ENCODE measurements at regions not wholly inside any gene's neighbourhood (a gene's known extent, or its start where the extent isn't known, plus 50 kb on each side); places are given as distances from the start of the nearest gene placed in this dataset.

DNA sequence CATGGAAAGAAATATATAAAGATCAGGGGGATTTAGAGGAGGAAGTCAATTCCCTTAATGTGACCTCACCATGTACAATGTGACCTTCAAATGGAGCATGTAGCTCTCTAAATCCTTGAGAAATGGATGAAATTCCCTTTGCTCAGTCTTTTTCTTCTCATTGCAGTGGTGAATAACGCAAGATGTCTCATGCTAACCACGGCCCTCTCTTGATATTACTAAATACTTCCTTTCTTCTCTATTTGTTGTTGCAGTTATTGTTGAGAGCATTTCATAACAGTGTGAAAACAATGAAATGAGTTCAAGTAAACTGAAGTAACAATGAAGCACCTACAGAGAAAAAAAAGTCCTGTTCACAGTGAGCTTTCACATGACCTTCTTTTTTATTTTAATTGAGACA, 55.6 kb downstream of the ZNF281 start:
- DNase-seq (peak; percentile 17 to 25), ATAC-seq (replicated peaks in 1 of 2) (peak; percentile 91 to 93)
- Mint-ChIP-seq H3K27me3 (ENCODE audit: low read depth) (no peaks in the 10 kb centered on the region), H3K4me3 (peak overlapping the region in 1 of 2 donors; percentile 24), H3K27ac (peak overlapping the region; percentile 2), H3K36me3 (ENCODE audit: insufficient read depth in 2 of 2) (no peaks in the 10 kb centered on the region), H3K9me3 (no peaks in the 10 kb centered on the region), H3K4me1 (ENCODE audit: low read depth) (peaks cover 38% of the 10 kb centered on the region)

DNA sequence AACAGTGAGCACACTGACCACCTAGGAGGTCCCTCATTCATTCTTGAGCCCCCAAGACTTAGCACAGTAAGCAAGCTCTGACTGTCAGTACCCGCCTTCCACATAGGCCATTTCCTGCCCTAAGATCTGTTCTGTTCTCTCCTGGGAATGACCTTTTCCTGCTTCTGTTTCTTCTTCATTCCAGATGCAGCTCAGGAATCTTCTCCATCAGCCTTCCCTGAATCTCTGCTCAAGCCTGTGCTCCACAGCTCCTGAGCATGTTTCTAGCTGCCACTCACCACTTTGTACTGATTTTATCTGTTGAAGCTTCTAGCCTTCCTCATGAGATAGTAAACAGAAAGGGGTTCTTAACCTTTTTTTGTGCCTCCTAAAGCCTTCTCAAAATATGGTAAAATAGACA, 56.6 kb downstream of the ZNF281 start:
- no peak for ATAC-seq (replicated peaks in 1 of 2)
- peak overlapping the region in 1 of 2 donors; percentile 17 for H3K4me3 Mint-ChIP-seq
- peaks cover 38% of the 10 kb centered on the region for H3K4me1 Mint-ChIP-seq (ENCODE audit: low read depth)
- no peaks in the 10 kb centered on the region for H3K9me3 Mint-ChIP-seq
- peak overlapping the region; percentile 83 for H3K27ac Mint-ChIP-seq
- H3K36me3 Mint-ChIP-seq (ENCODE audit: insufficient read depth in 2 of 2), result no peaks in the 10 kb centered on the region
- H3K27me3 Mint-ChIP-seq (ENCODE audit: low read depth), result no peaks in the 10 kb centered on the region
- DNase-seq, result no peak

DNA sequence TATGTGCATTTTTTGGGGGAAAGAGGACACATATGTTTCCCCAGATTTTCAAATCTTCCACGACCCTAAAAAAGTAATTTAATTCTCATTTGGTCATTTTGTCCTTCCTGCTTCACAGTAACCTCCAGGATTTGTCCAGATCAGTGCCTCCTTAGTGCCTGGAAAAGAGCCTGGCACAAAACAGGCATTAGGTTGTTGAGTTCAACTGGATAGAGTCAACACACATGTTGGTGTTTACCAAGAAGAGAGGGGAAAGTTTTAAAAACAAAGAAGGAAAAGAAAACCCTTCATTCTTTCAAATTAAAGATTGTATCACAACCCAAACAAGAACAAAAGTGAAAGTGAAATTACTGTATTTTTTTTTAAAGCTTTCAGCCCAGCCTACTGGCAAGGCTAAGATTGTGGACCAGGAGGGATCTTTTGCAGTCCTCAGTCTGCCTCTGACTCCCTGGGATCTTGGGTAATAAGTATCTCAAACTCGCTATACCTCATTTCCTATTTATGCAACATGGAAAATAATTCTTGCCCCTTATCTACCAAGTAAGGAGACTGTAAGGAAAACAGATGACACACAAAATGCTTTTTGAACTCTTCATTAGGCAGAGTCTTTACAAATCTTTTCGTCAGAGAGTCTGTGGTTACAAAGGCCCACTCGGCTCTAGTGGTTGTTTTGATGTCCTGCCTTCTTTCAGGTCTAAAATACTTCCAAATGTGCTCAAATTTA, 57.8 kb downstream of the ZNF281 start:
- ATAC-seq (replicated peaks in 1 of 2), result peak; percentile 54 to 55

DNA sequence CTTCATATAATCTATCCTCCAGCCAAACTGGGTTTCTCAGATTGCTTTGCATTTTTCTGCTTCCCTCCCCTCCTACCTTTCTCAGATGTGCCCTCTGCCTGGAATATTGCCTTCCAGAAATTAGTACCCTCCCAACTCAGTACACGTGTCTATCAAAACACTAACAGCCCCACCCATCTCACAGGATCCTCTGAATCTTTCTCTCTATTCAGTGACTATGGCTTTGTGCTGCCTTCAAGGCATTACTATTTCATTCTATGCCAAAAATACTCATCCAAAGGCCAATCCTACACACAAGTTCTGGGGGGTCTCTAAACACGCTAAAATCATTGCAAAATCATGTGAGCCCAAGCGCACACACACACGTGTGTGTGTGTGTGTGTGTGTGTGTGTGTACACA, 58.4 kb downstream of the ZNF281 start:
- Mint-ChIP-seq H3K36me3 (ENCODE audit: insufficient read depth in 2 of 2) (no peaks in the 10 kb centered on the region), H3K4me3 (peak overlapping the region; percentile 60 to 73), H3K9me3 (no peaks in the 10 kb centered on the region), H3K27me3 (ENCODE audit: low read depth) (no peaks in the 10 kb centered on the region), H3K27ac (no peak overlapping the region), H3K4me1 (ENCODE audit: low read depth) (peaks cover 38% of the 10 kb centered on the region)
- DNase-seq, result no peak
- no peak for ATAC-seq (replicated peaks in 1 of 2)

More for the DNA sequence above, 57.8 kb downstream of the ZNF281 start:
- Mint-ChIP-seq H3K27me3 (ENCODE audit: low read depth) (no peaks in the 10 kb centered on the region), H3K36me3 (ENCODE audit: insufficient read depth in 2 of 2) (no peaks in the 10 kb centered on the region), H3K4me3 (peak overlapping the region; percentile 60 to 73), H3K9me3 (no peaks in the 10 kb centered on the region), H3K27ac (peak overlapping the region; percentile 43), H3K4me1 (ENCODE audit: low read depth) (peaks cover 38% of the 10 kb centered on the region)
- DNase-seq, result peak in 1 of 2 donors; percentile 9

- H3K36me3 Mint-ChIP-seq (ENCODE audit: insufficient read depth in 2 of 2), result no peaks in the 10 kb centered on the region
- no peaks in the 10 kb centered on the region for H3K27me3 Mint-ChIP-seq (ENCODE audit: low read depth)
- H3K9me3 Mint-ChIP-seq, result no peaks in the 10 kb centered on the region
- H3K27ac Mint-ChIP-seq, result no peak overlapping the region
- ATAC-seq (replicated peaks in 1 of 2) (no peak), DNase-seq (no peak)
- peaks cover 13% of the 10 kb centered on the region for H3K4me1 Mint-ChIP-seq (ENCODE audit: low read depth)
- no peak overlapping the region for H3K4me3 Mint-ChIP-seq
These were observed 63.1 kb downstream of the ZNF281 start for GRCh38 chr1:200346700-200347099.

GRCh38 chr1:200345520-200345919, 64.3 kb downstream of the ZNF281 start:
- Mint-ChIP-seq H3K9me3 (no peaks in the 10 kb centered on the region), H3K27me3 (ENCODE audit: low read depth) (no peaks in the 10 kb centered on the region), H3K4me3 (no peak overlapping the region), H3K36me3 (ENCODE audit: insufficient read depth in 2 of 2) (no peaks in the 10 kb centered on the region), H3K4me1 (ENCODE audit: low read depth) (peaks cover 6% of the 10 kb centered on the region), H3K27ac (no peak overlapping the region)
- no peak for ATAC-seq (replicated peaks in 1 of 2)
- DNase-seq, result no peak

DNA sequence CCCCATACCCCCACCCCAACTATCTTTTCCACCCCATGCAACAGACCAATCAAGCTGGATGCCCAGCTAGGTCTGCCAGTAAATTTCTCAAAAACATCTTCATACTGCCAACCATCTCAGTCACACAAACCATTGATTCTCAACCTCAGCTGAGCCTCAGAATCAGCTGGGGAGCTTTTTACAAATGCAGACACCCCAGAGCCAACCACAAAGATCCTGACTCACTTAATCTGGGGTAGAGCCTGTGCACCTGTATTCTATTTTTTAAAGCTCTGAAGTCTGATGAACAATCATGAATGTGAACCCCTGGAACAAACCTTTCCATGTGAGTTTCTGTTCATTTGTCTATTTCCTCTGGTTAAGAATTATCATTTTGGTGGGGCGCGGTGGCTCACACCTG, 66.0 kb downstream of the ZNF281 start:
- no peaks in the 10 kb centered on the region for H3K36me3 Mint-ChIP-seq (ENCODE audit: insufficient read depth in 2 of 2)
- no peak overlapping the region for H3K4me3 Mint-ChIP-seq
- no peak overlapping the region for H3K27ac Mint-ChIP-seq
- peak; percentile 65 to 88 for ATAC-seq (replicated peaks in 1 of 2)
- DNase-seq, result peak in 1 of 2 donors; percentile 30
- peaks cover 6% of the 10 kb centered on the region for H3K4me1 Mint-ChIP-seq (ENCODE audit: low read depth)
- no peaks in the 10 kb centered on the region for H3K27me3 Mint-ChIP-seq (ENCODE audit: low read depth)
- no peaks in the 10 kb centered on the region for H3K9me3 Mint-ChIP-seq

DNA sequence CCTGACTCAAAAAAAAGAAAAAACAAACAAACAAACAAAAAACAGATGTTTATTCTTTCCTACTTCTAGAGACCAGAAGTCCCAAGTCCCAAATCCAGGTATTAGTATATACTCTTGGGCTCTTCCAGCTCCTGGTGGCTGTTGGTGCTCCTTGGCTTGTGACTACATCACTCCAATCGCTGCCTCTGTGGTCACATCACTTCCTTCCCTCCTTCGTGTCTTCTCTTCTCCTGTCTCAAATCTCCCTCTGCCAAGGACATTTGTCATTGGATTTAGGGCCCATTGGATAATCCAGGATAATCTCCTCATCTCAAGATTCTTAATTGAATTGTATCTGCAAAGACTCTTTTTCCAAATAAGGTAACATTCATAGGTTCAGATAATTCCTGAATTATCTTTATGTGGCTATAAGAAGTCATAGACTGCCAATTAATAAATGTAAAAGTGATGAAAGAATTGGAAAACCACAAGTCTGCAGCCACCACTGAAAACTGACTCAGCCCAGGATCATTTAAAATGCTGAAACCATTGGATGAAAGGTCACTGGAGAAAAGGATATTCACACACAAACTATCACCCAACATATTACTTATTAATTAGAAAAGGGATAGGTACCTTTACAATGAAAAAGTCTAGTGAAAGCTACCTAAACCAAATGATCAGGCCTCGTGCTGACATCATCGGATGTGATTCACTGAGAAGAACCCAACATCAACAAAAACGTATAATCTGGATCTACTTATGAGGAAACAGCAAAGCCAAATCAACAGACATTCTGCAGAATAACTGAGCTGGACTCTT, 67.1 kb downstream of the ZNF281 start:
- no peak for ATAC-seq (replicated peaks in 1 of 2)
- Mint-ChIP-seq H3K36me3 (ENCODE audit: insufficient read depth in 2 of 2) (no peaks in the 10 kb centered on the region), H3K9me3 (no peaks in the 10 kb centered on the region), H3K4me3 (no peak overlapping the region), H3K27me3 (ENCODE audit: low read depth) (no peaks in the 10 kb centered on the region), H3K4me1 (ENCODE audit: low read depth) (peaks cover 10% of the 10 kb centered on the region), H3K27ac (no peak overlapping the region)
- no peak for DNase-seq

- H3K27ac Mint-ChIP-seq, result no peak overlapping the region
- H3K27me3 Mint-ChIP-seq (ENCODE audit: low read depth), result no peaks in the 10 kb centered on the region
These were observed 71.4 kb downstream of the ZNF281 start for GRCh38 chr1:200338451-200338850.

GRCh38 chr1:200337831-200338230, 72.0 kb downstream of the ZNF281 start:
- no peak for DNase-seq
- Mint-ChIP-seq H3K27ac (no peak overlapping the region), H3K36me3 (ENCODE audit: insufficient read depth in 2 of 2) (no peaks in the 10 kb centered on the region), H3K4me3 (no peak overlapping the region), H3K4me1 (ENCODE audit: low read depth) (peaks cover 24% of the 10 kb centered on the region), H3K9me3 (no peaks in the 10 kb centered on the region), H3K27me3 (ENCODE audit: low read depth) (no peaks in the 10 kb centered on the region)
- ATAC-seq (replicated peaks in 1 of 2), result no peak

More at GRCh38 chr1:200338451-200338850, 71.4 kb downstream of the ZNF281 start:
- ATAC-seq (replicated peaks in 1 of 2) (no peak), DNase-seq (no peak)
- peaks cover 24% of the 10 kb centered on the region for H3K4me1 Mint-ChIP-seq (ENCODE audit: low read depth)
- no peaks in the 10 kb centered on the region for H3K36me3 Mint-ChIP-seq (ENCODE audit: insufficient read depth in 2 of 2)
- H3K9me3 Mint-ChIP-seq, result no peaks in the 10 kb centered on the region
- no peak overlapping the region for H3K4me3 Mint-ChIP-seq

DNA sequence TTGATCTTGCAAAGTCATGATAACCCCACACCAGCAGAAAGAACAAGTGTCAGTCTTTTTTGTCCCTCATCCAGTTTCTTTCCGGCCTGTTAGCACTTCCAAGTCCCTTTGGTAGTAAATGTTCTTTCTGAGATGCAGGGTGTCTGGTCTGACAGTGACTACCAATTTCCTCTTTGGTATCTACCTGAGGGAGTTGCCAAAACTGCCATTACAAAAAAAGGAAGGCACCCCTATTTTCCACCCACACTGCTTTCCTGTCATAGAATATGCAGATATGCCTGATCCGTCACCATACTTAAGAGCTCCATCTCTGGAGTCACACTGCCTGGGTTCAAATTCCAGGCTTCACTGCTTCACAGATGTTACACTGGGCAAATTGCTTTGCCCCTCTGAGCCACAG, 72.4 kb downstream of the ZNF281 start:
- Mint-ChIP-seq H3K9me3 (no peaks in the 10 kb centered on the region), H3K4me3 (no peak overlapping the region), H3K4me1 (ENCODE audit: low read depth) (peaks cover 24% of the 10 kb centered on the region), H3K36me3 (ENCODE audit: insufficient read depth in 2 of 2) (no peaks in the 10 kb centered on the region), H3K27ac (no peak overlapping the region), H3K27me3 (ENCODE audit: low read depth) (no peaks in the 10 kb centered on the region)
- ATAC-seq (replicated peaks in 1 of 2), result no peak
- no peak for DNase-seq

GRCh38 chr1:200336901-200337391, 72.9 kb downstream of the ZNF281 start:
- Mint-ChIP-seq H3K4me3 (no peak overlapping the region), H3K27ac (no peak overlapping the region), H3K4me1 (ENCODE audit: low read depth) (peaks cover 24% of the 10 kb centered on the region), H3K27me3 (ENCODE audit: low read depth) (no peaks in the 10 kb centered on the region), H3K9me3 (no peaks in the 10 kb centered on the region), H3K36me3 (ENCODE audit: insufficient read depth in 2 of 2) (no peaks in the 10 kb centered on the region)
- ATAC-seq (replicated peaks in 1 of 2), result no peak
- no peak for DNase-seq

- Mint-ChIP-seq H3K4me3 (no peak overlapping the region), H3K36me3 (ENCODE audit: insufficient read depth in 2 of 2) (no peaks in the 10 kb centered on the region), H3K27ac (no peak overlapping the region), H3K4me1 (ENCODE audit: low read depth) (peaks cover 24% of the 10 kb centered on the region), H3K9me3 (no peaks in the 10 kb centered on the region), H3K27me3 (ENCODE audit: low read depth) (no peaks in the 10 kb centered on the region)
- DNase-seq (no peak), ATAC-seq (replicated peaks in 1 of 2) (no peak)
These were observed 73.6 kb downstream of the ZNF281 start for GRCh38 chr1:200336101-200336845.

All from activated T-cell treated with anti-CD3 and anti-CD28 coated beads, Interleukin-2, amount 50 U/mL, for 72 hours (primary cell).